ENCODE measurements at regions not wholly inside any gene's neighbourhood (a gene's known extent, or its start where the extent isn't known, plus 50 kb on each side); places are given as distances from the start of the nearest gene placed in this dataset.

GRCh38 chr18:44051026-44051425, 629.7 kb upstream of the SETBP1 start:
- no peak for DNase-seq
- TF ChIP-seq POLR2A (IDR thresholded peaks at IDR 0.05) (no peak), EP300 (IDR thresholded peaks at IDR 0.05) (no peak), CTCF (IDR thresholded peaks at IDR 0.05) (no peak), POLR2AphosphoS5 (IDR thresholded peaks at IDR 0.05) (no peak)
- Histone ChIP-seq H3K4me3 (no peak overlapping the region), H3K27me3 (no peaks in the 10 kb centered on the region), H3K4me1 (no peaks in the 10 kb centered on the region), H3K9me3 (no peaks in the 10 kb centered on the region), H3K36me3 (no peaks in the 10 kb centered on the region), H3K27ac (no peak overlapping the region)
- 44 to 80% (median 70%) methylated on average over 1 of the region's 1 CpG for WGBS, 5 donors
- intact Hi-C loops (cut with DNase I; ENCODE audit: low total_unique reads), result no loop called here

DNA sequence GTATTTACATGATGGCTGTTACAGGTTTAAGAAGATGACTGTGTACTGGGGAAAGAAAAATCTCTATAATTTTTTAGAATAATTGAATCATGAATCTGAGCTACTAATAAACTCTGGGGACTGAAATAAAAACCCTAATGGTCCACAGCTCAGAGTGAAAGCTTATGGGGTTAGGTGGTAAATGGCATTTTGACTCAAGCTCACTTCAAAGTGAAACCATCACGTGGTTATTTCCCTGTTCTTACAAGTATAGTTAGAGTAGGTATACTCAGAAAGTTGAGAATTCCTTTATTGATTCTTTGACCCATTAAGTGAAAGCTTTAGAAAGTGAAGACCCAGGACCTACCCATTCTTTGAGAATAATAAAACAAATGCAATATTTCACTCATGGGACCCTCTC, 626.2 kb upstream of the SETBP1 start:
- H3K36me3 ChIP-seq, result no peaks in the 10 kb centered on the region
- DNase-seq, result no peak
- H3K4me1 ChIP-seq, result no peaks in the 10 kb centered on the region
- no peaks in the 10 kb centered on the region for H3K9me3 ChIP-seq
- no peaks in the 10 kb centered on the region for H3K27me3 ChIP-seq
- H3K4me3 ChIP-seq, result no peak overlapping the region
- intact Hi-C loops (cut with DNase I; ENCODE audit: low total_unique reads), result no loop called here
- 47 to 76% (median 55%) methylated on average over 1 of the region's 1 CpG for WGBS, 5 donors
- H3K27ac ChIP-seq, result no peak overlapping the region
- TF ChIP-seq CTCF (IDR thresholded peaks at IDR 0.05) (no peak), EP300 (IDR thresholded peaks at IDR 0.05) (no peak), POLR2AphosphoS5 (IDR thresholded peaks at IDR 0.05) (no peak), POLR2A (IDR thresholded peaks at IDR 0.05) (no peak)

DNA sequence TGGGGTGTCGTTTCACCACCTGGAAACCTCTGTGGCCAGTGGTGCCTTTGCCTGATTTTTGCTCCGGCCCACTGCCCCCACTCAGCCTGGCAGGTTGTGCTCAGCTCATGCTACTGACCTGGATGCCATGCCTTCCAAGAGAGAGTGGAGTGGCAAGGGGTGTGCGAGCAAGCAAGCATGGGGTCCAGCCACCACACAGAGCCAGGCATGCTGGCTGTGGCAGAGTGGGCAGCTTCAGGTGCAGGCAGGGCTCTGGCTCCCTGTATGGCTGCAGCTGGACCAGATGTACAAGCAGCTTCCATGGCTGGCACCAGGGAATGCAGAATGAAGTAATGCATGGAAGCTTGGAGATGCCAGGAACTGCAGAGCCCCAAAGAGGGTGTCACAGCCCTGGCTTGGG, 620.5 kb upstream of the SETBP1 start:
- Histone ChIP-seq H3K27me3 (no peaks in the 10 kb centered on the region), H3K36me3 (no peaks in the 10 kb centered on the region), H3K9me3 (no peaks in the 10 kb centered on the region), H3K4me3 (no peak overlapping the region), H3K4me1 (no peaks in the 10 kb centered on the region), H3K27ac (no peak overlapping the region)
- TF ChIP-seq POLR2A (IDR thresholded peaks at IDR 0.05), result no peak
- TF ChIP-seq POLR2AphosphoS5 (IDR thresholded peaks at IDR 0.05), result no peak
- TF ChIP-seq EP300 (IDR thresholded peaks at IDR 0.05), result no peak
- TF ChIP-seq CTCF (IDR thresholded peaks at IDR 0.05), result no peak
- WGBS, 5 donors, result 80 to 93% (median 86%) methylated on average over 3 of the region's 3 CpGs
- no peak for DNase-seq
- intact Hi-C loops (cut with DNase I; ENCODE audit: low total_unique reads), result no loop called here

- intact Hi-C loops (cut with DNase I; ENCODE audit: low total_unique reads), result no loop called here
- Histone ChIP-seq H3K36me3 (no peaks in the 10 kb centered on the region), H3K27ac (no peak overlapping the region), H3K9me3 (no peaks in the 10 kb centered on the region), H3K4me1 (no peaks in the 10 kb centered on the region), H3K4me3 (no peak overlapping the region), H3K27me3 (no peaks in the 10 kb centered on the region)
- 91 to 97% (median 93%) methylated on average over 7 of the region's 7 CpGs for WGBS, 5 donors
- DNase-seq, result no peak
- TF ChIP-seq CTCF (IDR thresholded peaks at IDR 0.05), result no peak
- TF ChIP-seq POLR2A (IDR thresholded peaks at IDR 0.05), result no peak
- TF ChIP-seq POLR2AphosphoS5 (IDR thresholded peaks at IDR 0.05), result no peak
- no peak for TF ChIP-seq EP300 (IDR thresholded peaks at IDR 0.05)
Observed at GRCh38 chr18:44061438-44061837, 619.2 kb upstream of the SETBP1 start.
